HG03175 (cell line): ENCODE measurements at regions not wholly inside any gene's neighbourhood (a gene's known extent, or its start where the extent isn't known, plus 50 kb on each side); places are given as distances from the start of the nearest gene placed in this dataset.

Experiments used
- ATAC-seq: cut with Tn5 transposase; IDR thresholded peaks from one replicate; pipeline ENCODE4 v1.9.1; 2021; ENCODE audit warnings: mild to moderate bottlenecking, moderate library complexity; ENCODE audit not compliant: unreplicated experiment

DNA sequence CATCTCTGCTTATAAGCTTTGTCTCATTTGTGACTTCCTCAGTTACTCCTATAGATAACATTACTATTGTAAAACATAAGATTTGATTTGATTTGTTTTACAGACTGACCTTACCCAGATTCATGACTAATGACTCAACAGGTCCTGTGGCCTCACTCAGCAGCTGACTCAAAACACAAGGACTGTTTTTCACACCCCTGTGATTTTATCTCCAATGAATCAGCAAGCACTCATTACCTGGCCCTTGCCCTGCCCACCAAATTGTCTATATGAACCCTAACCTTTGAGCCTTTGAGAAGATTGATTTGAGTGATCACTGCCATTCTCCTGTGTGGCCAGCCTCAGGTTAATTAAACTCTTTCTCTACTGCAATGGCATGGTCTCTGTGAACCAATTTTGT lies 1064.6 kb upstream of the LRRTM3 start:
- peak; percentile 64 for ATAC-seq
